ENCODE measurements at regions not wholly inside any gene's neighbourhood (a gene's known extent, or its start where the extent isn't known, plus 50 kb on each side); places are given as distances from the start of the nearest gene placed in this dataset.
"Not testable (repeated sequence)": the region's sequence is repeated elsewhere in the genome, so short reads cannot be mapped to it uniquely, and the experiment has no call there.

- DNase-seq (ENCODE audit: low spot score), result no peak
These were observed 600.6 kb downstream of the ANKRD50 start for GRCh38 chr4:124111922-124112321.

GRCh38 chr4:124118061-124118460 lies 594.5 kb downstream of the ANKRD50 start:
- DNase-seq (ENCODE audit: low spot score), result no peak

- DNase-seq (ENCODE audit: low spot score), result no peak
These were observed 591.0 kb downstream of the ANKRD50 start for GRCh38 chr4:124121461-124121971.

- DNase-seq (ENCODE audit: low spot score), result no peak
These were observed 589.4 kb downstream of the ANKRD50 start for GRCh38 chr4:124123181-124123580.

- no peak for DNase-seq (ENCODE audit: low spot score)
These were observed 588.8 kb downstream of the ANKRD50 start for GRCh38 chr4:124123721-124124120.

GRCh38 chr4:124131324-124131723 lies 581.2 kb downstream of the ANKRD50 start:
- DNase-seq (ENCODE audit: low spot score), result not testable (repeated sequence)

- no peak for DNase-seq (ENCODE audit: low spot score)
These were observed 580.4 kb downstream of the ANKRD50 start for GRCh38 chr4:124132161-124132560.

- no peak for DNase-seq (ENCODE audit: low spot score)
These were observed 578.8 kb downstream of the ANKRD50 start for GRCh38 chr4:124133753-124134152.

- no peak for DNase-seq (ENCODE audit: low spot score)
These were observed 577.1 kb downstream of the ANKRD50 start for GRCh38 chr4:124135409-124135813.

GRCh38 chr4:124139044-124139443 lies 573.5 kb downstream of the ANKRD50 start:
- no peak for DNase-seq (ENCODE audit: low spot score)

- no peak for DNase-seq (ENCODE audit: low spot score)
These were observed 568.9 kb downstream of the ANKRD50 start for GRCh38 chr4:124143632-124144031.

- no peak for DNase-seq (ENCODE audit: low spot score)
These were observed 568.3 kb downstream of the ANKRD50 start for GRCh38 chr4:124144238-124144654.

- DNase-seq (ENCODE audit: low spot score), result no peak
These were observed 566.5 kb downstream of the ANKRD50 start for GRCh38 chr4:124146068-124146467.

- DNase-seq (ENCODE audit: low spot score), result no peak
These were observed 561.5 kb downstream of the ANKRD50 start for GRCh38 chr4:124151031-124151430.

GRCh38 chr4:124152132-124152531 lies 560.4 kb downstream of the ANKRD50 start:
- DNase-seq (ENCODE audit: low spot score), result no peak

- no peak for DNase-seq (ENCODE audit: low spot score)
These were observed 557.3 kb downstream of the ANKRD50 start for GRCh38 chr4:124155239-124155638.

- DNase-seq (ENCODE audit: low spot score), result no peak
These were observed 555.0 kb downstream of the ANKRD50 start for GRCh38 chr4:124157396-124158083.

- DNase-seq (ENCODE audit: low spot score), result no peak
These were observed 549.1 kb downstream of the ANKRD50 start for GRCh38 chr4:124163401-124163800.

- DNase-seq (ENCODE audit: low spot score), result no peak
These were observed 544.9 kb downstream of the ANKRD50 start for GRCh38 chr4:124167602-124168001.

- DNase-seq (ENCODE audit: low spot score), result not testable (repeated sequence)
These were observed 543.0 kb downstream of the ANKRD50 start for GRCh38 chr4:124169524-124169923.

GRCh38 chr4:124173912-124174311 lies 538.6 kb downstream of the ANKRD50 start:
- no peak for DNase-seq (ENCODE audit: low spot score)

GRCh38 chr4:124177647-124178425 lies 534.7 kb downstream of the ANKRD50 start:
- no peak for DNase-seq (ENCODE audit: low spot score)

- DNase-seq (ENCODE audit: low spot score), result no peak
These were observed 534.0 kb downstream of the ANKRD50 start for GRCh38 chr4:124178449-124179021.
